Right lobe of liver (tissue), 6 donors: ENCODE measurements at regions not wholly inside any gene's neighbourhood (a gene's known extent, or its start where the extent isn't known, plus 50 kb on each side); places are given as distances from the start of the nearest gene placed in this dataset.
A peak's percentile ranks its signal among the peaks of the same experiment; 100 is the strongest.

Experiments used
- ATAC-seq, 4 donors: fragments of 200-7000 bp; cut with Tn5 transposase; one replicate each; pipeline ENCODE4 v1.9.1; 2020; ENCODE audit warnings: mild to moderate bottlenecking in 4 of 4, moderate library complexity in 4 of 4
- DNase-seq, 3 donors: peaks; one replicate each; pipeline ENCODE4 v3.0.0-alpha.2; 2020
- H3K27ac ChIP-seq, 3 donors: fragments of 200-600 bp; one replicate each; pipeline ENCODE4 v1.8.0; 2022
- H3K27me3 ChIP-seq, 2 donors: fragments of 200-600 bp; one replicate each; pipeline ENCODE4 v1.8.0; 2022
- H3K36me3 ChIP-seq, 4 donors: fragments of 200-600 bp; sonication (generic) in 1 of 4; one replicate each; pipeline versions ENCODE4 v1.5.1 to v1.8.0; 2017 to 2022; ENCODE audit warnings: control low read depth in 1 of 4
- H3K4me1 ChIP-seq, 4 donors: fragments of 200-600 bp; sonication (generic) in 1 of 4; one replicate each; pipeline versions ENCODE4 v1.5.1 to v1.8.0; 2017 to 2022; ENCODE audit warnings: control low read depth in 1 of 4
- H3K4me3 ChIP-seq, 3 donors: fragments of 200-600 bp; one replicate each; pipeline ENCODE4 v1.8.0; 2022
- H3K9me3 ChIP-seq, 4 donors: fragments of 200-600 bp; sonication (generic) in 1 of 4; one replicate each; pipeline versions ENCODE4 v1.5.1 to v1.8.0; 2017 to 2022; ENCODE audit warnings: control low read depth in 1 of 4
- POLR2A ChIP-seq: fragments of 450-650 bp; IDR thresholded peaks from one replicate; pipeline ENCODE4 v1.6.1; 2017; ENCODE audit warnings: antibody characterized with exemption, mild to moderate bottlenecking
- WGBS: methylation state at CpG from one replicate; pipeline ENCODE4 v1.1.6; 2018; ENCODE audit warnings: low coverage, low lambda C conversion rate; ENCODE audit not compliant: insufficient coverage; ENCODE audit errors: missing lambda C conversion rate; 5-methylcytosine and 5-hydroxymethylcytosine counted together
- intact Hi-C, 2 donors: fragments of 100-400 bp; cut with DNase I; formaldehyde crosslinking; loops; one replicate each; pipeline versions ENCODE4 v1.11.2 to v1.14.1; 2022
- TF ChIP-seq, protein P1 (sequence below), 4 donors: fragments of 200-600 bp in 3 of 4; fragments of 450-650 bp in 1 of 4; IDR thresholded peaks; one replicate each; pipeline versions ENCODE4 v1.5.1 to v1.8.0; 2016 to 2022; ENCODE audit warnings: antibody characterized with exemption in 4 of 4, mild to moderate bottlenecking in 2 of 4
- donor health status: DM: no; HTN: yes; CAD: no.
- donor health status: DM: no; HTN: no; CAD: no.
- donor health status: DM: no; HTN: no; CAD: no.
- donor health status: DM: no; HTN: yes; CAD: no.
- donor health status: DM: no; HTN: yes; CAD: no.

DNA sequence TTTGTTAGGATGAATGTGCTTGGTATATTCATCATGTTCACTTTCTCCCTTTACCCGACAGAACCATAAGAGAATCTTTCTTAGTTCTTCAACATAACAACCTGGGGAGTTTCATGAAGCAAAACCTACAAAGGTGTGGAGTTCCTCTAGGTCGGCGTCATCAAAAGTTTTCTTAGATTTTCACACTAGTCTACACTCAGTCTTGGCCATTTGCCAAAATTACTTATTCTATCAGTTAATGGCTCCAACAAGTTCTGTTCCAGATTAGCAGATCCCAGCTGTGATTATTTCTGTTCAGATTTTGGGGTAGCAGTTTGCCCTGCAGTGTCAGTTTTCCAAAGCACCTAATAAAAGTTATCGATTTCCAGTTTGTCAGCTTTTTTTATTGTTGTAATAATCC is 935.8 kb upstream of the RAG2 start:
- Histone ChIP-seq H3K4me1 (no peaks in the 10 kb centered on the region), H3K27ac (no peak overlapping the region), H3K4me3 (no peak overlapping the region), H3K9me3 (no peaks in the 10 kb centered on the region), H3K27me3 (no peaks in the 10 kb centered on the region), H3K36me3 (no peaks in the 10 kb centered on the region)
- 75% methylated on average over 4 of the region's 4 CpGs for WGBS
- ATAC-seq: no peak
- intact Hi-C loops: no loop called here
- DNase-seq: no peak
- TF ChIP-seq, protein P1, sequence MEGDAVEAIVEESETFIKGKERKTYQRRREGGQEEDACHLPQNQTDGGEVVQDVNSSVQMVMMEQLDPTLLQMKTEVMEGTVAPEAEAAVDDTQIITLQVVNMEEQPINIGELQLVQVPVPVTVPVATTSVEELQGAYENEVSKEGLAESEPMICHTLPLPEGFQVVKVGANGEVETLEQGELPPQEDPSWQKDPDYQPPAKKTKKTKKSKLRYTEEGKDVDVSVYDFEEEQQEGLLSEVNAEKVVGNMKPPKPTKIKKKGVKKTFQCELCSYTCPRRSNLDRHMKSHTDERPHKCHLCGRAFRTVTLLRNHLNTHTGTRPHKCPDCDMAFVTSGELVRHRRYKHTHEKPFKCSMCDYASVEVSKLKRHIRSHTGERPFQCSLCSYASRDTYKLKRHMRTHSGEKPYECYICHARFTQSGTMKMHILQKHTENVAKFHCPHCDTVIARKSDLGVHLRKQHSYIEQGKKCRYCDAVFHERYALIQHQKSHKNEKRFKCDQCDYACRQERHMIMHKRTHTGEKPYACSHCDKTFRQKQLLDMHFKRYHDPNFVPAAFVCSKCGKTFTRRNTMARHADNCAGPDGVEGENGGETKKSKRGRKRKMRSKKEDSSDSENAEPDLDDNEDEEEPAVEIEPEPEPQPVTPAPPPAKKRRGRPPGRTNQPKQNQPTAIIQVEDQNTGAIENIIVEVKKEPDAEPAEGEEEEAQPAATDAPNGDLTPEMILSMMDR (IDR thresholded peaks at IDR 0.05): no peak
- TF ChIP-seq POLR2A: no peak

DNA sequence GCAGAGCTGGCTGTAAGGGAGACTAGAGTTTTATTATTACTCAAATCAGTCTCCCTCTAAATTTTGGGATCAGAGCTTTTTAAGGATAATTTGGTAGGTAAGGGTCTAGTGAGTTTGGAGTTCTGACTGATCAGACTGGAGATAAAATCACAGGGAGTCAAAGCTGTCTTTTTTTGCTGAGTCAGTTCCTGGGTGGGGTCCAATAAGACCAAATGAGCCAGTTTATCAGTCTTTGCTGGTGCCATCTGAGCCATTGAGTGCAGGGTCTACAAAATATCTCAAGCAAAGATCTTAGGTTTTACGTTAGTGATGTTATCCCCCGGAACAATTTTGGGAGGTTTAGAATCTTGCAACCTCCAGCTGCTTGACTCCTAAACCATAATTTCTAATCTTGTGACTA is 935.1 kb upstream of the RAG2 start:
- H3K9me3 ChIP-seq: no peaks in the 10 kb centered on the region
- H3K4me3 ChIP-seq: no peak overlapping the region
- ATAC-seq (no peak), DNase-seq (no peak)
- 65% methylated on average over 2 of the region's 2 CpGs for WGBS
- intact Hi-C loops: no loop called here
- no peaks in the 10 kb centered on the region for H3K27me3 ChIP-seq
- TF ChIP-seq, protein P1 (IDR thresholded peaks at IDR 0.05): no peak
- TF ChIP-seq POLR2A: no peak
- H3K36me3 ChIP-seq: no peaks in the 10 kb centered on the region
- no peaks in the 10 kb centered on the region for H3K4me1 ChIP-seq
- H3K27ac ChIP-seq: no peak overlapping the region

DNA sequence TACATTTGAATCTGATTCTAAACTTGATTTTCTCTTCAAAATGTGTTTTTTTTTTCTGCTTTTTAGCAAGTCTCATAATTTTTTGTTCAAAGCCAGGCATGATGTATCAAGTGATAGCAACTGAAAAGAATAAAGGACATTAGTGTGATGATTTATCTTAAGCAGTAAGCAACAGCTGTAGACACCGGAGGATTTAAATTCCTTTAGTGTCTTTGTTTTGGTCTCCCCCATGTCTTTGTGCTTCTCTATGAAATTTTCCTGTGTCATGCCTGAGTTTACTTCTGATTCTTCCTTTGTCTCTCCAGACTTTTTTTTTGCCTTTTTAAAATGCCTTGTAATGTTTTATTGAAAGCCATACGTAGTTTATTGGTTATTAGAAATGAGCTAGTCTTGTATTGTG is 934.2 kb upstream of the RAG2 start:
- ATAC-seq (no peak), DNase-seq (no peak)
- Histone ChIP-seq H3K27me3 (no peaks in the 10 kb centered on the region), H3K36me3 (no peaks in the 10 kb centered on the region), H3K27ac (no peak overlapping the region), H3K9me3 (no peaks in the 10 kb centered on the region), H3K4me1 (no peaks in the 10 kb centered on the region), H3K4me3 (no peak overlapping the region)
- 46% methylated on average over 2 of the region's 2 CpGs for WGBS
- intact Hi-C loops: no loop called here
- TF ChIP-seq POLR2A: no peak
- TF ChIP-seq, protein P1 (IDR thresholded peaks at IDR 0.05): no peak

DNA sequence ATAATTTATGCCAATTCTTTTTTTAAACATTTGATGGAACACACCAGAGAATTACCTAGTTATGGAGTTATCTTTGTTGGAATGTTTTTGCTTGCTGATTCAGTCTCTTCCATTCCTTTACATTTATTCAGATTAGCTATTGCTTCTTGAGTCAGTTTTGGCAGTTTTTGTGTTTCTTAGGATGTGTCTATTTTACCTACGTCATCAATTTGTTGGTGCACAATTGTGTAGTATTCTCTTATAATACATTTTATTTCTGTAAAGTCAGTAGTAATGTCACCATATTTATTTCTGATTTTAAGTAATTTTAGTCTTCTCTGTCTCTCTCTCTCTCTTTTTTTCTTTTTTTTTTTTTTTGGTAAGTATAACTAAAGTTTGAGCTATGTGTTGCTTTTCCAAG is 929.5 kb upstream of the RAG2 start:
- Histone ChIP-seq H3K9me3 (no peaks in the 10 kb centered on the region), H3K27me3 (no peaks in the 10 kb centered on the region), H3K4me1 (no peaks in the 10 kb centered on the region), H3K36me3 (no peaks in the 10 kb centered on the region), H3K4me3 (no peak overlapping the region), H3K27ac (no peak overlapping the region)
- no peak for ATAC-seq
- intact Hi-C loops: no loop called here
- WGBS: 67% methylated on average over 1 of the region's 1 CpG
- no peak for DNase-seq
- TF ChIP-seq, protein P1 (IDR thresholded peaks at IDR 0.05): no peak
- TF ChIP-seq POLR2A: no peak

DNA sequence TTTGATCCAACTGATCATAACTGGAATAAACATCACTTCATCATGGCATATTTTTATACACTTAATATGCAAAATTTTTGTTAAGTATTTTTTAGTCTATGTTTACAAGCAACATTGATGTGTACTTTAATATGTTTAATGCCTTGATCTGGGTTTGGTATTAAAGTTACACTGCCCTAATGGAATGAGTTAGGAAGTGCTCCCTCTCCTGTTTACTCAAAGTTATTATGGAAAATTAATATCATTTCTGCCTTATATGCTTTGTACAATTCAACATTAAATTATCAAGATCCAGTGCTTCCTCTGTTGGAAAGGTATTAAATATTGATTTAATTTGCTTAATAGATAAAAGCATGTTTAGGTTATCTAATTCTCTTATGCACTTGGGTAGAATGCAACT is 927.3 kb upstream of the RAG2 start:
- ATAC-seq (peak in 1 of 4 donors; percentile 34), DNase-seq (no peak)
- TF ChIP-seq POLR2A: no peak
- TF ChIP-seq, protein P1 (IDR thresholded peaks at IDR 0.05): peak; percentile 10 to 24 (median 22)
- intact Hi-C loops: no loop called here
- Histone ChIP-seq H3K27me3 (no peaks in the 10 kb centered on the region), H3K4me1 (no peaks in the 10 kb centered on the region), H3K36me3 (no peaks in the 10 kb centered on the region), H3K9me3 (no peaks in the 10 kb centered on the region), H3K27ac (no peak overlapping the region), H3K4me3 (no peak overlapping the region)
